Keratinocyte (primary cell): ENCODE measurements at regions not wholly inside any gene's neighbourhood (a gene's known extent, or its start where the extent isn't known, plus 50 kb on each side); places are given as distances from the start of the nearest gene placed in this dataset.

Experiments
- DNase-seq: peaks from one replicate; pipeline ENCODE4 v3.0.0-alpha.2; 2011; ENCODE audit warnings: low read depth, missing footprints, low spot score
- FAIRE-seq: peaks from 2 replicates; lab custom pipeline; 2011; peaks lifted over from hg19 to GRCh38; lab: Jason Lieb, UNC
- H2AFZ ChIP-seq: 2 replicates; pipeline ENCODE4 v1.6.0; 2012; ENCODE audit warnings: low read length, control low read depth, inconsistent platforms; ENCODE audit not compliant: control insufficient read depth
- H3K27ac ChIP-seq: 2 replicates; pipeline ENCODE4 v1.5.1; 2011; ENCODE audit warnings: low read length; ENCODE audit not compliant: control insufficient read depth, insufficient read depth
- H3K27me3 ChIP-seq: 3 replicates; pipeline ENCODE4 v1.6.0; 2011; ENCODE audit warnings: low read length; ENCODE audit not compliant: control insufficient read depth, insufficient read depth; ENCODE audit errors: extremely low read depth
- H3K36me3 ChIP-seq, 2 experiments: 2 replicates in 1 of 2; 3 replicates in 1 of 2; pipeline ENCODE4 v1.5.1; 2011; ENCODE audit warnings: low read length in 2 of 2, mild to moderate bottlenecking in 1 of 2; ENCODE audit not compliant: control insufficient read depth in 2 of 2, insufficient read depth in 2 of 2; ENCODE audit errors: extremely low read depth in 1 of 2
- H3K4me1 ChIP-seq: 3 replicates; pipeline ENCODE4 v1.5.1; 2011; ENCODE audit warnings: low read length; ENCODE audit not compliant: control insufficient read depth, insufficient read depth; ENCODE audit errors: extremely low read depth
- H3K4me2 ChIP-seq: 3 replicates; pipeline ENCODE4 v1.6.0; 2011; ENCODE audit warnings: low read depth, low read length; ENCODE audit not compliant: control insufficient read depth, insufficient read depth; ENCODE audit errors: extremely low read depth
- H3K4me3 ChIP-seq, 3 experiments: fragments of 200-600 bp in 1 of 3; sonication (generic) in 1 of 3; 2 replicates in 2 of 3; 3 replicates in 1 of 3; pipeline ENCODE4 v1.5.1; 2011 to 2016; ENCODE audit warnings: low read length in 3 of 3, mild to moderate bottlenecking in 3 of 3, control low read depth in 2 of 3, inconsistent platforms in 1 of 3, low read depth in 1 of 3, mixed read lengths in 1 of 3, mixed run types in 1 of 3, moderate library complexity in 1 of 3; ENCODE audit not compliant: control insufficient read depth in 2 of 3, insufficient read depth in 2 of 3; ENCODE audit errors: extremely low read depth in 1 of 3
- H3K79me2 ChIP-seq: 2 replicates; pipeline ENCODE4 v1.6.0; 2012; ENCODE audit warnings: low read length; ENCODE audit not compliant: control insufficient read depth, insufficient read depth
- H3K9ac ChIP-seq: 3 replicates; pipeline ENCODE4 v1.6.0; 2011; ENCODE audit warnings: low read length; ENCODE audit not compliant: control insufficient read depth, insufficient read depth; ENCODE audit errors: extremely low read depth
- H3K9me1 ChIP-seq: 3 replicates; pipeline ENCODE4 v1.6.0; 2011; ENCODE audit warnings: low read length; ENCODE audit not compliant: control insufficient read depth, insufficient read depth; ENCODE audit errors: extremely low read depth
- H3K9me3 ChIP-seq: 2 replicates; pipeline ENCODE4 v1.5.1; 2012; ENCODE audit warnings: low read depth, low read length; ENCODE audit not compliant: control insufficient read depth
- H4K20me1 ChIP-seq: 3 replicates; pipeline ENCODE4 v1.6.0; 2011; ENCODE audit warnings: low read length; ENCODE audit not compliant: control insufficient read depth, insufficient read depth; ENCODE audit errors: extremely low read depth
- CTCF ChIP-seq, 3 experiments: IDR thresholded peaks in 1 of 3; conservative IDR thresholded peaks in 1 of 3; optimal IDR thresholded peaks in 1 of 3; 2 replicates in 2 of 3; 3 replicates in 1 of 3; pipeline versions ENCODE3 to v1.5.1; 2011; ENCODE audit warnings: low read length in 3 of 3, mild to moderate bottlenecking in 3 of 3, moderate library complexity in 2 of 3, control low read depth in 1 of 3, inconsistent platforms in 1 of 3; ENCODE audit not compliant: insufficient read depth in 2 of 3; ENCODE audit errors: extremely low read depth in 1 of 3
- EZH2 ChIP-seq: IDR thresholded peaks from one replicate; pipeline ENCODE4 v1.6.1; 2012; ENCODE audit warnings: inconsistent platforms, mild to moderate bottlenecking, low read length, moderate library complexity
- dilution Hi-C: fragments of 300-500 bp; cut with MboI; formaldehyde crosslinking; loops from one replicate; pipeline ENCODE4 v1.7.0; 2020; ENCODE audit warnings: low sequenced_read_pairs; ENCODE audit not compliant: extremely low pct_ligation_motif_present

GRCh38 chr1:55547405-55547804, 332.2 kb upstream of the USP24 start:
- H3K9ac ChIP-seq, result no peak overlapping the region
- H2AFZ ChIP-seq, result no peak overlapping the region
- no peak for TF ChIP-seq CTCF (optimal IDR thresholded peaks at IDR 0.05 in 1 of 3, IDR thresholded peaks at IDR 0.05 in 1 of 3, conservative IDR thresholded peaks at IDR 0.05 in 1 of 3; ENCODE audit: extremely low read depth in 1 of 3, insufficient read depth in 2 of 3, low read length in 3 of 3)
- no peak for TF ChIP-seq EZH2
- no peaks in the 10 kb centered on the region for H3K9me3 ChIP-seq
- no peaks in the 10 kb centered on the region for H3K36me3 ChIP-seq
- no peak overlapping the region for H3K27ac ChIP-seq
- H3K9me1 ChIP-seq, result no peaks in the 10 kb centered on the region
- H3K79me2 ChIP-seq, result no peaks in the 10 kb centered on the region
- FAIRE-seq (no peak), DNase-seq (no peak)
- H3K27me3 ChIP-seq, result no peaks in the 10 kb centered on the region
- no peak overlapping the region for H3K4me3 ChIP-seq
- no peak overlapping the region for H3K4me2 ChIP-seq
- H3K4me1 ChIP-seq, result no peaks in the 10 kb centered on the region
- dilution Hi-C loops, result no loop called here
- H4K20me1 ChIP-seq, result no peaks in the 10 kb centered on the region

- Histone ChIP-seq H3K9ac (no peak overlapping the region), H3K79me2 (no peaks in the 10 kb centered on the region), H3K27me3 (no peaks in the 10 kb centered on the region), H4K20me1 (no peaks in the 10 kb centered on the region), H2AFZ (no peak overlapping the region), H3K4me1 (no peaks in the 10 kb centered on the region), H3K9me1 (no peaks in the 10 kb centered on the region), H3K27ac (no peak overlapping the region), H3K9me3 (no peaks in the 10 kb centered on the region), H3K4me3 (no peak overlapping the region), H3K4me2 (no peak overlapping the region), H3K36me3 (no peaks in the 10 kb centered on the region)
- TF ChIP-seq CTCF (optimal IDR thresholded peaks at IDR 0.05 in 1 of 3, IDR thresholded peaks at IDR 0.05 in 1 of 3, conservative IDR thresholded peaks at IDR 0.05 in 1 of 3; ENCODE audit: extremely low read depth in 1 of 3, insufficient read depth in 2 of 3, low read length in 3 of 3), result no peak
- no peak for TF ChIP-seq EZH2
- no peak for DNase-seq
- FAIRE-seq, result no peak
- dilution Hi-C loops, result no loop called here
Measured at GRCh38 chr1:55546553-55546952, 331.4 kb upstream of the USP24 start.
